Tibial nerve (tissue), 4 donors: ENCODE measurements at regions not wholly inside any gene's neighbourhood (a gene's known extent, or its start where the extent isn't known, plus 50 kb on each side); places are given as distances from the start of the nearest gene placed in this dataset.

ENCODE experiments used
- CTCF ChIP-seq, 5 experiments: fragments of 200-600 bp in 3 of 5; fragments of 450-650 bp in 2 of 5; sonication (generic) in 3 of 5; IDR thresholded peaks; one replicate each; pipeline ENCODE4 v1.5.1; 2016 to 2019; ENCODE audit warnings: antibody characterized with exemption in 5 of 5, mild to moderate bottlenecking in 3 of 5, moderate library complexity in 2 of 5
- EP300 ChIP-seq, 2 donors: sonication (generic); formaldehyde crosslinking; IDR thresholded peaks; one replicate each; pipeline ENCODE4 v1.6.1; 2017; ENCODE audit warnings: antibody characterized with exemption in 2 of 2, mild to moderate bottlenecking in 1 of 2
- POLR2A ChIP-seq, 2 donors: fragments of 450-650 bp; IDR thresholded peaks; one replicate each; pipeline ENCODE4 v1.6.1; 2017; ENCODE audit warnings: antibody characterized with exemption in 2 of 2, mild to moderate bottlenecking in 2 of 2, moderate library complexity in 2 of 2

- TF ChIP-seq CTCF (IDR thresholded peaks at IDR 0.05) (no peak), POLR2A (IDR thresholded peaks at IDR 0.05) (no peak), EP300 (IDR thresholded peaks at IDR 0.05) (no peak)
These were observed 507.3 kb downstream of the HAPSTR1 start for GRCh38 chr16:9598731-9599083.
